ENCODE measurements at regions not wholly inside any gene's neighbourhood (a gene's known extent, or its start where the extent isn't known, plus 50 kb on each side); places are given as distances from the start of the nearest gene placed in this dataset.
"Not testable (repeated sequence)": the region's sequence is repeated elsewhere in the genome, so short reads cannot be mapped to it uniquely, and the experiment has no call there.

GRCh38 chr1:184878602-184879001, 95.7 kb downstream of the NIBAN1 start:
- H3K4me2 ChIP-seq (ENCODE audit: low read depth, low read length): no peak overlapping the region
- H2AFZ ChIP-seq (ENCODE audit: low read length): no peak overlapping the region
- TF ChIP-seq EZH2phosphoT487 (IDR thresholded peaks at IDR 0.05; ENCODE audit: low read length) (no peak), CTCF (IDR thresholded peaks at IDR 0.05; ENCODE audit: low read length) (no peak), EZH2 (optimal IDR thresholded peaks at IDR 0.05; ENCODE audit: low read depth, low read length) (no peak)

GRCh38 chr1:184878002-184878401, 96.3 kb downstream of the NIBAN1 start:
- Histone ChIP-seq H3F3A (ENCODE audit: insufficient read depth, low read length) (no peaks in the 10 kb centered on the region), H3K27me3 (replicated peaks; ENCODE audit: insufficient read depth, low read length) (no peaks in the 10 kb centered on the region), H3K9ac (ENCODE audit: low read length) (no peak overlapping the region), H3K4me2 (ENCODE audit: low read depth, low read length) (no peak overlapping the region), H2AFZ (ENCODE audit: low read length) (no peak overlapping the region), H3K79me2 (ENCODE audit: low read length) (no peaks in the 10 kb centered on the region), H3K36me3 (replicated peaks; ENCODE audit: insufficient read depth, low read length) (no peaks in the 10 kb centered on the region), H3K9me2 (replicated peaks; ENCODE audit: insufficient read depth, low read length) (no peaks in the 10 kb centered on the region), H3K9me3 (replicated peaks; ENCODE audit: insufficient read depth, low read length) (no peaks in the 10 kb centered on the region), H4K20me1 (ENCODE audit: insufficient read depth, low read length) (no peaks in the 10 kb centered on the region), H3K4me1 (ENCODE audit: low read length) (no peaks in the 10 kb centered on the region), H3K27ac (ENCODE audit: low read length) (no peak overlapping the region), H3K4me3 (ENCODE audit: low read length) (no peak overlapping the region)
- TF ChIP-seq EZH2 (optimal IDR thresholded peaks at IDR 0.05; ENCODE audit: low read depth, low read length): no peak
- no peak for TF ChIP-seq EZH2phosphoT487 (IDR thresholded peaks at IDR 0.05; ENCODE audit: low read length)
- no peak for TF ChIP-seq CTCF (IDR thresholded peaks at IDR 0.05; ENCODE audit: low read length)
- DNase-seq: no peak

More at GRCh38 chr1:184878602-184879001, 95.7 kb downstream of the NIBAN1 start:
- H3F3A ChIP-seq (ENCODE audit: insufficient read depth, low read length): no peaks in the 10 kb centered on the region
- no peak overlapping the region for H3K9ac ChIP-seq (ENCODE audit: low read length)
- H3K9me3 ChIP-seq (replicated peaks; ENCODE audit: insufficient read depth, low read length): no peaks in the 10 kb centered on the region
- H3K9me2 ChIP-seq (replicated peaks; ENCODE audit: insufficient read depth, low read length): no peaks in the 10 kb centered on the region
- no peak overlapping the region for H3K27ac ChIP-seq (ENCODE audit: low read length)
- no peaks in the 10 kb centered on the region for H3K79me2 ChIP-seq (ENCODE audit: low read length)
- H3K4me1 ChIP-seq (ENCODE audit: low read length): no peaks in the 10 kb centered on the region
- DNase-seq: no peak
- H4K20me1 ChIP-seq (ENCODE audit: insufficient read depth, low read length): no peaks in the 10 kb centered on the region
- no peak overlapping the region for H3K4me3 ChIP-seq (ENCODE audit: low read length)
- no peaks in the 10 kb centered on the region for H3K27me3 ChIP-seq (replicated peaks; ENCODE audit: insufficient read depth, low read length)
- no peaks in the 10 kb centered on the region for H3K36me3 ChIP-seq (replicated peaks; ENCODE audit: insufficient read depth, low read length)

GRCh38 chr1:184876015-184876414, 98.3 kb downstream of the NIBAN1 start:
- not testable (repeated sequence) for H3K79me2 ChIP-seq (ENCODE audit: low read length)

GRCh38 chr1:184875218-184875617, 99.1 kb downstream of the NIBAN1 start:
- H4K20me1 ChIP-seq (ENCODE audit: insufficient read depth, low read length): no peaks in the 10 kb centered on the region
- no peak overlapping the region for H3K4me2 ChIP-seq (ENCODE audit: low read depth, low read length)
- no peak overlapping the region for H2AFZ ChIP-seq (ENCODE audit: low read length)
- no peaks in the 10 kb centered on the region for H3K27me3 ChIP-seq (replicated peaks; ENCODE audit: insufficient read depth, low read length)
- no peak for DNase-seq
- no peak overlapping the region for H3K9ac ChIP-seq (ENCODE audit: low read length)
- H3K4me1 ChIP-seq (ENCODE audit: low read length): no peaks in the 10 kb centered on the region
- H3F3A ChIP-seq (ENCODE audit: insufficient read depth, low read length): no peaks in the 10 kb centered on the region
- no peaks in the 10 kb centered on the region for H3K79me2 ChIP-seq (ENCODE audit: low read length)
- TF ChIP-seq EZH2 (optimal IDR thresholded peaks at IDR 0.05; ENCODE audit: low read depth, low read length) (no peak), CTCF (IDR thresholded peaks at IDR 0.05; ENCODE audit: low read length) (no peak), EZH2phosphoT487 (IDR thresholded peaks at IDR 0.05; ENCODE audit: low read length) (no peak)
- H3K4me3 ChIP-seq (ENCODE audit: low read length): no peak overlapping the region
- no peaks in the 10 kb centered on the region for H3K9me3 ChIP-seq (replicated peaks; ENCODE audit: insufficient read depth, low read length)
- H3K36me3 ChIP-seq (replicated peaks; ENCODE audit: insufficient read depth, low read length): no peaks in the 10 kb centered on the region
- no peaks in the 10 kb centered on the region for H3K9me2 ChIP-seq (replicated peaks; ENCODE audit: insufficient read depth, low read length)
- no peak overlapping the region for H3K27ac ChIP-seq (ENCODE audit: low read length)

More at GRCh38 chr1:184876015-184876414, 98.3 kb downstream of the NIBAN1 start:
- not testable (repeated sequence) for H3K27me3 ChIP-seq (replicated peaks; ENCODE audit: insufficient read depth, low read length); H3K4me2 ChIP-seq (ENCODE audit: low read depth, low read length); H3K9ac ChIP-seq (ENCODE audit: low read length); H3K9me3 ChIP-seq (replicated peaks; ENCODE audit: insufficient read depth, low read length); H2AFZ ChIP-seq (ENCODE audit: low read length); H4K20me1 ChIP-seq (ENCODE audit: insufficient read depth, low read length); H3F3A ChIP-seq (ENCODE audit: insufficient read depth, low read length); H3K9me2 ChIP-seq (replicated peaks; ENCODE audit: insufficient read depth, low read length); H3K4me3 ChIP-seq (ENCODE audit: low read length); DNase-seq; H3K4me1 ChIP-seq (ENCODE audit: low read length); H3K27ac ChIP-seq (ENCODE audit: low read length); H3K36me3 ChIP-seq (replicated peaks; ENCODE audit: insufficient read depth, low read length)
